ENCODE measurements at regions not wholly inside any gene's neighbourhood (a gene's known extent, or its start where the extent isn't known, plus 50 kb on each side); places are given as distances from the start of the nearest gene placed in this dataset.

DNA sequence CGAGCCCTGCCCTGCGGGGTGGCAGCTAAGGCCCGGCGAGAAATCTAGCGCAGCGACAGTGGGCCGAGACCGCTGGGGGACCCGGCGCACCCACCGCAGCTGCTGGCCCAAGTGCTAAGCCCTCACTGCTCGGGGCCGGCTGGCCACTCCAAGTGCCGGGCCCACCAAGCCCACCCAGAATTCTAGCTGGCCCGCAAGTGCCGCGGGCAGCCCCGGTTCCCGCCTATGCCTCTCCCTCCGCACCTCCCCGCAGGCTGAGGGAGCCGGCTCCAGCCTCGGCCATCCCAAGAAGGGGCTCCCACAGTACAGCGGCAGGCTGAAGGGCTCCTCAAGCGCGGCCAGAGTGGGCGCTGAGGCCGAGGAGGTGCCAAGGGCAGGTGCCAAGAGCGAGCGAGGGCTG lies 55.2 kb upstream of the RND3 start:
- TF ChIP-seq, protein P1, sequence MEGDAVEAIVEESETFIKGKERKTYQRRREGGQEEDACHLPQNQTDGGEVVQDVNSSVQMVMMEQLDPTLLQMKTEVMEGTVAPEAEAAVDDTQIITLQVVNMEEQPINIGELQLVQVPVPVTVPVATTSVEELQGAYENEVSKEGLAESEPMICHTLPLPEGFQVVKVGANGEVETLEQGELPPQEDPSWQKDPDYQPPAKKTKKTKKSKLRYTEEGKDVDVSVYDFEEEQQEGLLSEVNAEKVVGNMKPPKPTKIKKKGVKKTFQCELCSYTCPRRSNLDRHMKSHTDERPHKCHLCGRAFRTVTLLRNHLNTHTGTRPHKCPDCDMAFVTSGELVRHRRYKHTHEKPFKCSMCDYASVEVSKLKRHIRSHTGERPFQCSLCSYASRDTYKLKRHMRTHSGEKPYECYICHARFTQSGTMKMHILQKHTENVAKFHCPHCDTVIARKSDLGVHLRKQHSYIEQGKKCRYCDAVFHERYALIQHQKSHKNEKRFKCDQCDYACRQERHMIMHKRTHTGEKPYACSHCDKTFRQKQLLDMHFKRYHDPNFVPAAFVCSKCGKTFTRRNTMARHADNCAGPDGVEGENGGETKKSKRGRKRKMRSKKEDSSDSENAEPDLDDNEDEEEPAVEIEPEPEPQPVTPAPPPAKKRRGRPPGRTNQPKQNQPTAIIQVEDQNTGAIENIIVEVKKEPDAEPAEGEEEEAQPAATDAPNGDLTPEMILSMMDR (IDR thresholded peaks at IDR 0.05; ENCODE audit: insufficient read depth, low read depth, low read length): no peak
- TF ChIP-seq EZH2 (IDR thresholded peaks at IDR 0.05; ENCODE audit: insufficient read depth, low read length): no peak

Measured in astrocyte (in vitro differentiated cells and primary cell).